ENCODE measurements at regions not wholly inside any gene's neighbourhood (a gene's known extent, or its start where the extent isn't known, plus 50 kb on each side); places are given as distances from the start of the nearest gene placed in this dataset.
"Not testable (repeated sequence)": the region's sequence is repeated elsewhere in the genome, so short reads cannot be mapped to it uniquely, and the experiment has no call there.

- DNase-seq: no peak
Observed at GRCh38 chr12:124651516-124652273, 84.3 kb upstream of the NCOR2 start.

DNA sequence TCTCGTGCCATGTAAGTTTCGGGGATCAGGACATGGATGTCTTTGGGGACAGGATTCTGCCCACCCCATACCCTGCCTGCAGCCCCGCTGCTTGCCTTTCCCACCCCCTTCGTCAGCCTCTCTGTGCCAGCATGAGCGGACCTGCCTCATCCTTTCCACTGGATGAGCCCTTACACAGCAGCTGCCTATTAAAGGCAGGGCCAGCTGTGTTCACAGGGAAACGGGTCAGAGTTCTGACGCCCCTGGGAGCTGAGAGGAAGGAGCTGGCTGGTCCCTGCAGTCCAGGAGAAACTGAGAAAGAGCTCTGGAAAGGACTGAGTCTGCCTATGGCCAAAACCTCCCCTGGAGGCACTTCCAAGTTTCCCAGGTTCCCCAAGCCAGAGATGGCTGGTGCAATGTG, 83.5 kb upstream of the NCOR2 start:
- no peak for DNase-seq

DNA sequence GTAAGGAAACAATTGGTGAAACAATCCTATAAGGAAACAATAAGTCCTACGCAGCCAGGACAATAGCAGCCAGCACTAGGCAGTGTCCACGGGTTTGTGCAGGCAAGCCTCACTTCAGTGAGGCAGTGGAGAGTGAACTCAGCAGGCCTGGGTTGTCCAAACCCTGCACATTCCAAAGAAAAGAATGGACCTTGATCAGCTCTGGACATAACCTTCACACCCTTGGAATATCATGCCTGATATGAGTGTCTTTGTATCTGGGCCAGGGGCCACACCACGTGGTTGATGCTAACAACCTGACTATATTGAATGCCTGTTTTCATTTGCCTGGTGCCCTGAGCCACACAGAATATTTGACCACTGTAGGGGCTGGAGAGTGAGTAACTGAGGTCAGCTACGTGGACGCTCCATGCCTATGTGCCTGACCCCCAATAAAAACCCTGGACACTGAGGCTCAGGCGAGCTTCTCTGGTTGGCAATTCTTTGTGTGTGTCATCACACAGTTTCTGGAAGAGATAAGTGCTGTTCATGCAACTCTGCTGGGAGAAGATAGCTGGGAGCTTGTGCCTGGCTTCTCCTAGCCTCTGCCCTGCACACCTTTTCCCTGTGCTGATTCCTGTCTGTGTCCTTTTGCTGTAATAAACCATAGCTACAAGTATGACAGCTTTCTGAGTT, 81.4 kb upstream of the NCOR2 start:
- no peak for DNase-seq

- no peak for DNase-seq
Observed at GRCh38 chr12:124647316-124647715, 79.9 kb upstream of the NCOR2 start.

DNA sequence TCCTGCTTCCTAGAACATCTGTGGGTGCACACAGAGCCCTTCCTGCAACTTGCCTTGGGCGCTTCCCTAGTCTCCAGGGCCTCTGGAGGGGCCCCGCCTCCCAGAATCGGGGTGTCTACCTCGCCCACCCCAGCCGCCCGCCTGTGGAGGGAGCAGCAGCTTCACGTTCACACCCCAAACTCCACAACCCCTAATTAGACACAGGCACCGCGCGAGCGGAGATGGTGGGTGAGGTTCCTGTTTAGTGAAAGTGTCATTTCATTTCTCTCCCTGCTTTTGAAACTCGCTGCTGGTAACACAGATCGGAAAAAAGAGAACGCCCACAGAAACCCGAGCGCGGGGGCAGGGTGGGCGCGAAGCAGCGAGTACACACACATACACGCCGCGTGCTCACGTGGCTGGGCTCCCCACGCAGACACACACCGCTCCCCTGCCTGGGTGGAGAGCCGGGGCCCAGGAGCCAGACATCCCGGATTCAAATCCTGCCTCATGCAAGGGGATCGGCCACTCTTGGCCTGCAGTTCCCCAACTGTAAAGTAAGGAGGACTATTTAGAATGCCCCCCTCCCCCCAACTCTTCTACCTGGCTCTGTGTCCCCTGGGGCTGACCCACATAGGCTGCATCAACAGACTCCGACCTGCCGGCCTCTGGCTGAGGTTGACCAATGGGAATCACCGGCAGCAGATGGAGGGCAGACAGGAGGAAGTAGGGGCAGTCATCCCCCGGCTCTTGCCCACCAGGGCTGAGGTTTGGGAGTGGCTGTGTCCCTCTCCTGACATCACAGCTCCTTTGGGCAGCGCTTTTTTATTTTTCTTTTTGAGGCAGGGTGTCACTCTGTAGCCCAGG, 79.2 kb upstream of the NCOR2 start:
- DNase-seq: no peak

- no peak for DNase-seq
Observed at GRCh38 chr12:124645530-124646244, 78.3 kb upstream of the NCOR2 start.

- not testable (repeated sequence) for DNase-seq
Observed at GRCh38 chr12:124643768-124644167, 76.4 kb upstream of the NCOR2 start.

DNA sequence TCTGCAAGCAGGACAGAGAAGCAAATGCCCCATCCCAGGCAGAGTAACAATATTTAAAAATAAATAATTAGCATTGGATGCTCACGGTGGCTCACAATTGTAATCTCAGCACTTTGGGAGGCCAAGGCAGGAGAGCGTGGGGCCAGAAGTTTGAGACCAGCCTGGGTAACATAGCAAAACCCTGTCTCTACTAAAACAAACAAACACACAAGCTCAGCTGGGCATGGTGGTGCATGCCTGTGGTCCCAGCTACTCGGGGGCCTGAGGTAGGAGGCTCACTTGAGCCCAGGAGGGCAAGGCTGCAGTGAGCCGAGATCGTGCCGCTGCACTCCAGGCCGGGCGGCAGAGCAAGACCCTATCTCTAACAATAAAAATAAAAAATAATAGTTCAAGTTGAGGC, 74.7 kb upstream of the NCOR2 start:
- DNase-seq: no peak

- DNase-seq: no peak
Observed at GRCh38 chr12:124641591-124641990, 74.2 kb upstream of the NCOR2 start.

DNA sequence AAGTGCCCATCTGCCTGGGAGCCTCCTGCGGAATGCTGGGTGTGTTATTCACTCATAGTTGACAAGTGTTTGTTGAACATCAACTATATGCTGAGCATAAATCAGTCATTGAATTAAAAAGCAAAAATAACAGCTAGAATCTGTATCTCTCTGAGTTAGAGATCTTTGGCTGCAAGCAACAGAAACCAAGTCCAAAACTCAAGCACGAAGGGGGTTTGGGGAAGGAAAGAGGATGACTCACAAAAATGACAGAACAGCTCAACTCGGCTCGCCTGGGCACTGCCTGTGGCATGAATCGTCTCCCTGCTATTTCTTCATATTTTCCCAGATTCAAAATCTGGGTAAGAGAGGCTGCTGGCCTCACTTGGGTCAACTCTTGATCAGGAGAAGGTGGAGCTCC, 72.6 kb upstream of the NCOR2 start:
- no peak for DNase-seq

DNA sequence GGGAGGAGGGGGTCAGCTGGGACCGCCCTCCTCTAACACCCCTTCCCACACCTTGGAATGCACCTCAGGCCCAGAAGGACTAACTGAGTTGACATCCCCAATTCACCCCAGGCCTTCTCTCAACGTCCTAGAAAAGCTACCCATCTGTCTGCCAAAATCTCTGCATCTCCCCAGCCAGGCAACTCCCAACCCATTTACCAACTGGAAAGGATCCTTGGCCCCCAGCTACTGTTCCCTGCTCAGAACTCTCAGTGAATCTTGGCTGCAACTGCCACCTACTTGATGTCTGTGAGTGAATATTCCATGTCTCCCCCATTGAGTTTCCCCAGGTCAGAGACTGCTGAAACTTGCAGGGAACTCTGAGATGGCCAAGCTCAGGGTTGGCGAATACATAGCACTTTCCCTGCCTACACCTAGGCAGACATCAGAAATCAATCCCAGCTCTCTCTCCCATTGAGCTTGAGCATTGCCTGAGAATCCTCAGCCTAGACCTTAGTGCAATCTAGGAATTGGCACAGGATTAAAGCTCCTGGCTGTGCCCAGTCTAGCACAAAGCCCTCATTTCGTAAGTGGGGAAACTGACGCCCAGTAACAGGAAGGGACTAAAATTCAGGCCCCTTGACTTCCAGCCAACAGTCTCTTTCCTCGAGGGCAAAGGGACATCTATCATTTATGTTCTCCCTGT, 71.9 kb upstream of the NCOR2 start:
- DNase-seq: no peak

- DNase-seq: no peak
Observed at GRCh38 chr12:124637581-124637981, 70.2 kb upstream of the NCOR2 start.

GRCh38 chr12:124637163-124637562, 69.8 kb upstream of the NCOR2 start:
- no peak for DNase-seq

GRCh38 chr12:124636138-124636978, 68.9 kb upstream of the NCOR2 start:
- DNase-seq: no peak

GRCh38 chr12:124635316-124635715, 67.9 kb upstream of the NCOR2 start:
- DNase-seq: no peak

GRCh38 chr12:124633365-124634362, 66.3 kb upstream of the NCOR2 start:
- DNase-seq: no peak

GRCh38 chr12:124632519-124632984, 65.1 kb upstream of the NCOR2 start:
- no peak for DNase-seq

DNA sequence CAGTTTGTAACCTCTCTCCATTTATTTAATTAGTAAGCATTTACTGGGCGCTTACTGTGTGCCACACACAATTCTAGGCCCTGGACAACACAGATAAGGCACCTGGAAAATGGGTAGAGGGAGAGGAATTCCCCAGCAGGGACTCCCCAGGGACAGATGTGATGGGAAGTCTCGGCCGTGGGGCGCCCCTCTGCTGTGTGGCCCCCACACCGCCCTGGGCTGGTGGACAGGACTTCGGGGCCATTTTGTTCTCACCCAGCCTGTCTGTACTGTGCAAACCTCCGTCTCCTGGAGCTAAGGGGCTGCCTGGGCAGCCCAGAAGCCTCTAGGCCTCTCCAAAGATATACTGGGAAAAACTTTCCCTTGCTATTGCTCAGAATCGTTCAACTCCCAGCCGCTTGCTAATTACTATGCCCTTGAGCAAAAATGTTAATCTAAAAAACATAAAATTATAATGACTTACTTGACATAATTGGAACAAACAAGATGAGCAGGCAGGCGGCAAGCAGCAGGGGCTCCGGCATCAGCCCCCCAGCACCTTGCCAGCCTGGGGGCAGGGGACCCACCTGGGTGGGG, 64.4 kb upstream of the NCOR2 start:
- DNase-seq: no peak

- DNase-seq: no peak
Observed at GRCh38 chr12:124630791-124631313, 63.4 kb upstream of the NCOR2 start.

All from hindlimb muscle (tissue), 1 donor.